ENCODE measurements at regions not wholly inside any gene's neighbourhood (a gene's known extent, or its start where the extent isn't known, plus 50 kb on each side); places are given as distances from the start of the nearest gene placed in this dataset.

GRCh38 chr5:56482363-56482762 is 249.2 kb upstream of the ANKRD55 start:
- TF ChIP-seq POLR2A (IDR thresholded peaks at IDR 0.05), result no peak
- TF ChIP-seq, protein P1, sequence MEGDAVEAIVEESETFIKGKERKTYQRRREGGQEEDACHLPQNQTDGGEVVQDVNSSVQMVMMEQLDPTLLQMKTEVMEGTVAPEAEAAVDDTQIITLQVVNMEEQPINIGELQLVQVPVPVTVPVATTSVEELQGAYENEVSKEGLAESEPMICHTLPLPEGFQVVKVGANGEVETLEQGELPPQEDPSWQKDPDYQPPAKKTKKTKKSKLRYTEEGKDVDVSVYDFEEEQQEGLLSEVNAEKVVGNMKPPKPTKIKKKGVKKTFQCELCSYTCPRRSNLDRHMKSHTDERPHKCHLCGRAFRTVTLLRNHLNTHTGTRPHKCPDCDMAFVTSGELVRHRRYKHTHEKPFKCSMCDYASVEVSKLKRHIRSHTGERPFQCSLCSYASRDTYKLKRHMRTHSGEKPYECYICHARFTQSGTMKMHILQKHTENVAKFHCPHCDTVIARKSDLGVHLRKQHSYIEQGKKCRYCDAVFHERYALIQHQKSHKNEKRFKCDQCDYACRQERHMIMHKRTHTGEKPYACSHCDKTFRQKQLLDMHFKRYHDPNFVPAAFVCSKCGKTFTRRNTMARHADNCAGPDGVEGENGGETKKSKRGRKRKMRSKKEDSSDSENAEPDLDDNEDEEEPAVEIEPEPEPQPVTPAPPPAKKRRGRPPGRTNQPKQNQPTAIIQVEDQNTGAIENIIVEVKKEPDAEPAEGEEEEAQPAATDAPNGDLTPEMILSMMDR (IDR thresholded peaks at IDR 0.05), result no peak

All from testis (tissue), 2 donors.